GM08714 (cell line): ENCODE measurements at regions not wholly inside any gene's neighbourhood (a gene's known extent, or its start where the extent isn't known, plus 50 kb on each side); places are given as distances from the start of the nearest gene placed in this dataset.
"Not testable (repeated sequence)": the region's sequence is repeated elsewhere in the genome, so short reads cannot be mapped to it uniquely, and the experiment has no call there.

Experiments
- H3K4me3 ChIP-seq: fragments of 200-500 bp; sonication (Bioruptor generic); 2 replicates; pipeline ENCODE4 v1.5.1; 2014; ENCODE audit warnings: mild to moderate bottlenecking, low read length, inconsistent platforms
- ZNF274 ChIP-seq: IDR thresholded peaks from 2 replicates; pipeline ENCODE4 v1.6.1; 2012; ENCODE audit warnings: mild to moderate bottlenecking, low read depth, low read length

GRCh38 chr15:92845126-92845508, 55.0 kb upstream of the CHD2 start:
- H3K4me3 ChIP-seq: no peak overlapping the region
- no peak for TF ChIP-seq ZNF274

- no peak overlapping the region for H3K4me3 ChIP-seq
- TF ChIP-seq ZNF274: no peak
Observed at GRCh38 chr15:92846741-92847140, 53.4 kb upstream of the CHD2 start.

DNA sequence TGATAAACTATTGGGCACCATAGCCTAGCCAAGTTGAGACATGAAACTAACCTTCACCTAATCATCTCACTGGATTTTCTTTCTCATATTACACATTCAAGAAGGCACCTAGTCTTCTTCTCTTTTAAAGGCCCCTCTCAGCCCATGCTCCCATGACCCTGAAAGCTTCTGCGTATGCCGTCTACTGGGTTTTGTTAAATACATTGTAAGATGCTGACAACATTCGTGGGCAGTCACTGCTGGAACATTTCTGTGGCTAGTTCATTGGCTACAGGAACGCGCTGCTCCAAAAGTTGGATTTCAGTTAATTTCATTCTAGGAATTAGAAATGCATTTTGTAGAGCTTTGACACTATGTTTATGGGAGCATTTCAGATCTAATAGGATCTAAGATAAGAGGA, 52.3 kb upstream of the CHD2 start:
- no peak overlapping the region for H3K4me3 ChIP-seq
- no peak for TF ChIP-seq ZNF274

GRCh38 chr15:92848464-92848851, 51.7 kb upstream of the CHD2 start:
- no peak for TF ChIP-seq ZNF274

GRCh38 chr15:92848852-92849598, 51.1 kb upstream of the CHD2 start:
- TF ChIP-seq ZNF274: no peak
- no peak overlapping the region for H3K4me3 ChIP-seq

More at GRCh38 chr15:92848464-92848851, 51.7 kb upstream of the CHD2 start:
- H3K4me3 ChIP-seq: no peak overlapping the region

DNA sequence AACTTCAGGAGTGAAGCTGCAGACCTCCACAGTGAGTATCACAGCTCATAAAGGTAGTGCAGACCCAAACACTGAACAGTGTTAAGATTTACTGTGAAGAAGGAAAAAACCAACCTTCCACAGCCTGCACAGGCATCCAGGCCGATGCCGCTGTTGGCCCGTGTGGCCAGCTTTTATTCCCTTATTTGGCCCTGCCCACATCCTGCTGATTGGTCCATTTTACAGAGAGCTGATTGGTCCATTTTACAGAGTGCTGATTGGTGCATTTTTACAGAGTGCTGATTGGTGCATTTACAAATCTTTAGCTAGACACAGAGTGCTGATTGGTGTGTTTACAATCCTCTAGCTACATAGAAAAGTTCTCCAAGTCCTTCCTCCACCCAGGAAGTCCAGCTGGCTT, 49.9 kb upstream of the CHD2 start:
- H3K4me3 ChIP-seq: not testable (repeated sequence)
